Hepatocyte (in vitro differentiated cells): ENCODE measurements at regions not wholly inside any gene's neighbourhood (a gene's known extent, or its start where the extent isn't known, plus 50 kb on each side); places are given as distances from the start of the nearest gene placed in this dataset.

Experiments
- CTCF ChIP-seq: fragments of 200-600 bp; sonication (generic); IDR thresholded peaks from 2 replicates; pipeline ENCODE4 v1.5.1; 2016; ENCODE audit warnings: antibody characterized with exemption, mild to moderate bottlenecking; ENCODE audit not compliant: poor library complexity
- EZH2 ChIP-seq: fragments of 200-600 bp; sonication (generic); IDR thresholded peaks from 2 replicates; pipeline ENCODE4 v1.6.1; 2016; ENCODE audit warnings: antibody characterized with exemption, mild to moderate bottlenecking, borderline replicate concordance
- EZH2phosphoT487 ChIP-seq: fragments of 200-600 bp; sonication (generic); IDR thresholded peaks from one replicate; pipeline ENCODE4 v1.6.1; 2018; ENCODE audit warnings: antibody characterized with exemption, mild to moderate bottlenecking, low read depth, moderate library complexity; ENCODE audit not compliant: unreplicated experiment, severe bottlenecking

- TF ChIP-seq CTCF (no peak), EZH2phosphoT487 (no peak), EZH2 (no peak)
These were observed 308.4 kb downstream of the ABCC12 start for GRCh38 chr16:47847220-47847970.
